Thymus (tissue), 11 donors: ENCODE measurements at regions not wholly inside any gene's neighbourhood (a gene's known extent, or its start where the extent isn't known, plus 50 kb on each side); places are given as distances from the start of the nearest gene placed in this dataset.

ENCODE experiments used
- DNase-seq, 9 donors: peaks; one replicate each; pipeline ENCODE4 v3.0.0-alpha.2; 2013; ENCODE audit warnings: low spot score in 9 of 9, low read depth in 6 of 9, missing footprints in 1 of 9
- H3K27ac ChIP-seq, 2 donors: one replicate each; pipeline ENCODE4 v1.5.1; 2013; ENCODE audit warnings: control low read depth in 1 of 2, low read depth in 1 of 2, low read length in 1 of 2, mild to moderate bottlenecking in 1 of 2, moderate library complexity in 1 of 2
- H3K27me3 ChIP-seq, 2 donors: one replicate each; pipeline ENCODE4 v1.5.1; 2013; ENCODE audit warnings: low read length in 1 of 2; ENCODE audit not compliant: control insufficient read depth in 2 of 2, insufficient read depth in 1 of 2
- H3K36me3 ChIP-seq, 2 donors: one replicate each; pipeline ENCODE4 v1.5.1; 2013; ENCODE audit warnings: low read length in 1 of 2, mild to moderate bottlenecking in 1 of 2, moderate library complexity in 1 of 2; ENCODE audit not compliant: control insufficient read depth in 2 of 2, insufficient read depth in 2 of 2
- H3K4me1 ChIP-seq, 2 donors: one replicate each; pipeline ENCODE4 v1.5.1; 2013; ENCODE audit warnings: low read length in 2 of 2; ENCODE audit not compliant: control insufficient read depth in 2 of 2, insufficient read depth in 2 of 2
- H3K4me3 ChIP-seq, 2 donors: one replicate each; pipeline ENCODE4 v1.5.1; 2013; ENCODE audit warnings: low read length in 2 of 2, control low read depth in 1 of 2, mild to moderate bottlenecking in 1 of 2
- H3K9me3 ChIP-seq, 2 donors: one replicate each; pipeline ENCODE4 v1.5.1; 2013; ENCODE audit warnings: low read length in 1 of 2, mild to moderate bottlenecking in 1 of 2; ENCODE audit not compliant: control insufficient read depth in 2 of 2, insufficient read depth in 1 of 2
- WGBS: extraction: QIAGEN DNeasy Blood & Tissue Kit; methylation state at CpG from one replicate; pipeline ENCODE4 v1.1.7; 2013; 5-methylcytosine and 5-hydroxymethylcytosine counted together
- donor health status: healthy.

GRCh38 chr14:48398675-48399282, 723.4 kb upstream of the MDGA2 start:
- no peaks in the 10 kb centered on the region for H3K9me3 ChIP-seq
- H3K36me3 ChIP-seq: no peaks in the 10 kb centered on the region
- 57% methylated on average over 2 of the region's 2 CpGs for WGBS
- H3K27me3 ChIP-seq: no peaks in the 10 kb centered on the region
- no peak overlapping the region for H3K4me3 ChIP-seq
- no peaks in the 10 kb centered on the region for H3K4me1 ChIP-seq
- peak in 3 of 9 donors; percentile 1 to 16 (median 8) for DNase-seq
- H3K27ac ChIP-seq: no peak overlapping the region

GRCh38 chr14:48391661-48392060, 716.3 kb upstream of the MDGA2 start:
- 88% methylated on average over 5 of the region's 5 CpGs for WGBS
- Histone ChIP-seq H3K27ac (no peak overlapping the region), H3K4me3 (no peak overlapping the region), H3K27me3 (no peaks in the 10 kb centered on the region), H3K4me1 (no peaks in the 10 kb centered on the region), H3K9me3 (no peaks in the 10 kb centered on the region), H3K36me3 (no peaks in the 10 kb centered on the region)
- DNase-seq: no peak

- WGBS: 94% methylated on average over 2 of the region's 2 CpGs
These were observed 714.9 kb upstream of the MDGA2 start for GRCh38 chr14:48390346-48390745.

GRCh38 chr14:48384821-48385220, 709.4 kb upstream of the MDGA2 start:
- no peak for DNase-seq
- H3K4me3 ChIP-seq: no peak overlapping the region
- no peaks in the 10 kb centered on the region for H3K9me3 ChIP-seq
- H3K27me3 ChIP-seq: no peaks in the 10 kb centered on the region
- H3K27ac ChIP-seq: no peak overlapping the region
- no peaks in the 10 kb centered on the region for H3K4me1 ChIP-seq
- H3K36me3 ChIP-seq: no peaks in the 10 kb centered on the region
- WGBS: 91% methylated on average over 1 of the region's 1 CpG

More at GRCh38 chr14:48390346-48390745, 714.9 kb upstream of the MDGA2 start:
- Histone ChIP-seq H3K9me3 (no peaks in the 10 kb centered on the region), H3K27me3 (no peaks in the 10 kb centered on the region), H3K36me3 (no peaks in the 10 kb centered on the region), H3K4me1 (no peaks in the 10 kb centered on the region), H3K27ac (no peak overlapping the region), H3K4me3 (no peak overlapping the region)
- DNase-seq: no peak

DNA sequence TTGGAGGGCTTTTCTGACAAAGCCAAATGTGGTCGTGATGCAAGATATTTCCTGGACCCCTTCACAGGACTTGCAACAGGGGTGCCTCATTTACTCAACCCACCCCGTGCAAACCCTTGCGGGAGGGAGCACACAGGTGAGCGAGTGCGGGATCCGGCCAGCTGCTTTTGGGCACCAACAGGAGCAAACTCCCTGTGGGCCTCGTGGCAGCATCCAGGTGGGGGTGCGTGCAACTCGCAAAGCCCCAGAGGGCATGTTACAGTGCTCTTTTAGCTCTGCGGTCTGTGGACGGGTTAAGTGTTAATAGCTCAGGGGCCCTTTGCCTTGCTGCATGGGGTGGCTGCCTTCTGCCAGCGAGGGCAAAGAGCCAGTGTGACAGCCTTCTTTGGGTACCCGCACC, 707.6 kb upstream of the MDGA2 start:
- Histone ChIP-seq H3K4me1 (no peaks in the 10 kb centered on the region), H3K9me3 (no peaks in the 10 kb centered on the region), H3K4me3 (no peak overlapping the region), H3K27ac (no peak overlapping the region), H3K27me3 (no peaks in the 10 kb centered on the region), H3K36me3 (no peaks in the 10 kb centered on the region)
- WGBS: 95% methylated on average over 13 of the region's 13 CpGs
- no peak for DNase-seq

DNA sequence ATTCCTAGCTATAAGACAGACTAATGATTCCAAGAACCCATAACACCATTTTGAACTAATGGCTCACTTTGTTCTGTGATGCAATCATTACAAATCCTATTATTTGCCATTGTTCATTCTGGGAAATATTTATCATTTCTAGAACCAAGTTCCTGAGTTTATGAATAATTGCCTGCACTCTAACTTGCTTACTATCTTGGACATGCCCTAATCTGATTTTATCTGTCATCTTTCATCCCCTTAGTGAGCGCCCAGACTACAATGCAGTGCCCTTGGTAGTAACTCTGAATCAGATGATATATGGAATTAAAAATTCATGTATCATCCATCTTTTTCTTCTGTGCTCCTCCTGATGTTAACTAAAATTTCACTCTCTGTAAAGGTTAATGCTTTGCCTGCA, 703.1 kb upstream of the MDGA2 start:
- no peaks in the 10 kb centered on the region for H3K27me3 ChIP-seq
- WGBS: 93% methylated on average over 1 of the region's 1 CpG

GRCh38 chr14:48373981-48374380, 698.6 kb upstream of the MDGA2 start:
- H3K27me3 ChIP-seq: no peaks in the 10 kb centered on the region
- no peak overlapping the region for H3K27ac ChIP-seq
- no peaks in the 10 kb centered on the region for H3K9me3 ChIP-seq
- no peaks in the 10 kb centered on the region for H3K4me1 ChIP-seq
- no peak for DNase-seq
- H3K36me3 ChIP-seq: no peaks in the 10 kb centered on the region
- 76% methylated on average over 3 of the region's 3 CpGs for WGBS
- H3K4me3 ChIP-seq: no peak overlapping the region

More for the DNA sequence above, 703.1 kb upstream of the MDGA2 start:
- Histone ChIP-seq H3K4me1 (no peaks in the 10 kb centered on the region), H3K36me3 (no peaks in the 10 kb centered on the region), H3K27ac (no peak overlapping the region), H3K9me3 (no peaks in the 10 kb centered on the region), H3K4me3 (no peak overlapping the region)
- no peak for DNase-seq

DNA sequence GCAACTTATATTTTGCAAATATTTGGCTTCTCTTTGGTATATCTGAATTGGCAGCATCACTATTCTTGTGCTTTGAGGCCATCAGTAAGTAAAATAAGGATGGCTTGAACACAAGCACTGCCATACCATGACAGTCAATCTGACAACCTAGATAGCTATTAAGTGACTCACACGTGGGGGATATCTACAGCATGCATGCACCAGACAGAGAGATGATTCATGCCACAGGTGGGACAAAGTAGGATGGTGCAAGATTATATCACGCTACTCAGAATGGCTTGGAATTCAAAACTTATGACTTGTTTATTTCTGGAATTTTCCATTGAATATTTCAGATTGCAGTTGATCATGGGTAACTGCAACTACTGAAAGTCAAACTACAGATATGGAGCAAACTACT, 675.6 kb upstream of the MDGA2 start:
- no peak for DNase-seq
- Histone ChIP-seq H3K36me3 (no peaks in the 10 kb centered on the region), H3K4me3 (no peak overlapping the region), H3K27ac (no peak overlapping the region), H3K9me3 (no peaks in the 10 kb centered on the region), H3K4me1 (no peaks in the 10 kb centered on the region), H3K27me3 (no peaks in the 10 kb centered on the region)
- 84% methylated on average over 2 of the region's 2 CpGs for WGBS

GRCh38 chr14:48349689-48350088, 674.3 kb upstream of the MDGA2 start:
- Histone ChIP-seq H3K36me3 (no peaks in the 10 kb centered on the region), H3K27ac (no peak overlapping the region), H3K27me3 (no peaks in the 10 kb centered on the region), H3K4me1 (no peaks in the 10 kb centered on the region), H3K4me3 (no peak overlapping the region), H3K9me3 (no peaks in the 10 kb centered on the region)
- 95% methylated on average over 2 of the region's 2 CpGs for WGBS
- DNase-seq: no peak

GRCh38 chr14:48341069-48341468, 665.7 kb upstream of the MDGA2 start:
- DNase-seq: no peak
- Histone ChIP-seq H3K4me3 (no peak overlapping the region), H3K27me3 (no peaks in the 10 kb centered on the region), H3K4me1 (no peaks in the 10 kb centered on the region), H3K9me3 (no peaks in the 10 kb centered on the region), H3K27ac (no peak overlapping the region), H3K36me3 (no peaks in the 10 kb centered on the region)
- 59% methylated on average over 1 of the region's 1 CpG for WGBS
